HCT116 (cell line): ENCODE measurements at regions not wholly inside any gene's neighbourhood (a gene's known extent, or its start where the extent isn't known, plus 50 kb on each side); places are given as distances from the start of the nearest gene placed in this dataset.

Experiments used
- CTCF ChIP-seq, 3 experiments: fragments of 200-600 bp in 1 of 3; sonication (generic) in 1 of 3; IDR thresholded peaks in 2 of 3; conservative IDR thresholded peaks in 1 of 3; 2 replicates each; pipeline ENCODE4 v1.5.1; 2012 to 2017; ENCODE audit warnings: low read depth in 2 of 3, low read length in 2 of 3, antibody characterized with exemption in 1 of 3, borderline replicate concordance in 1 of 3, control low read depth in 1 of 3, mild to moderate bottlenecking in 1 of 3, mixed read lengths in 1 of 3, mixed run types in 1 of 3, moderate library complexity in 1 of 3; ENCODE audit not compliant: insufficient read depth in 1 of 3
- EZH2 ChIP-seq: fragments of 200-600 bp; sonication (generic); IDR thresholded peaks from 2 replicates; pipeline ENCODE4 v1.6.1; 2017; ENCODE audit warnings: antibody characterized with exemption, mixed run types
- EZH2phosphoT487 ChIP-seq: fragments of 200-600 bp; IDR thresholded peaks from 2 replicates; pipeline ENCODE4 v1.6.1; 2018; ENCODE audit warnings: antibody characterized with exemption, borderline replicate concordance
- POLR2A ChIP-seq: IDR thresholded peaks from 2 replicates; pipeline ENCODE4 v1.7.0; 2011; ENCODE audit warnings: borderline replicate concordance; ENCODE audit not compliant: insufficient read depth, insufficient read length; ENCODE audit errors: extremely low read depth
- YY1 ChIP-seq: IDR thresholded peaks from 2 replicates; pipeline ENCODE4 v1.6.1; 2011; ENCODE audit warnings: low read length, low read depth, moderate library complexity, mild to moderate bottlenecking; ENCODE audit not compliant: insufficient replicate concordance; ENCODE audit errors: extremely low read depth
- ZFX ChIP-seq: fragments of 450-650 bp; IDR thresholded peaks from 2 replicates; pipeline ENCODE4 v1.6.1; 2017

GRCh38 chr11:116390963-116391362 lies 381.8 kb downstream of the BUD13 start:
- TF ChIP-seq YY1 (no peak), CTCF (IDR thresholded peaks at IDR 0.05 in 2 of 3, conservative IDR thresholded peaks at IDR 0.05 in 1 of 3; ENCODE audit: borderline replicate concordance in 1 of 3, insufficient read depth in 1 of 3, low read depth in 2 of 3, low read length in 2 of 3) (no peak), EZH2phosphoT487 (no peak), EZH2 (no peak), POLR2A (no peak), ZFX (no peak)
